ENCODE measurements at regions not wholly inside any gene's neighbourhood (a gene's known extent, or its start where the extent isn't known, plus 50 kb on each side); places are given as distances from the start of the nearest gene placed in this dataset.
"Not testable (repeated sequence)": the region's sequence is repeated elsewhere in the genome, so short reads cannot be mapped to it uniquely, and the experiment has no call there.

DNA sequence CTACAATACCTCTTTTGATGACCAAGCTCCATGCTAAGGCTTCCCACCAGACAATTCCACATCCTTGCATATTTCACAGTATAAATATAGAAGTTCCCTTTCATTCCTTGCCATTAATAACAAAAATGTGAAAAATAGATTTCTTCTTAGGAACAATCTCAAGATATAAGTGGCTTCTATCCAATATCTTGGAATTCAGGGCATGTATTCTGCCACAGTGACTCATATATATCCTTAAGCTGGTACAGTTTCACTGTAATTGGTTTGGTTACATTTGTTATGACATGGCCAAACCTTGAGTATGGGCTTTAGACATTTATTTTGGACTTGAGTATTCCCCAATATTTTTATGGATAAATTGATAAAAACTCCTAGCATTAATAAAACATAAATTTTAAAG, 181.7 kb upstream of the DDX53 start:
- no peak for DNase-seq

- no peak for DNase-seq
These were observed 144.1 kb upstream of the DDX53 start for GRCh38 chrX:22855693-22856092.

GRCh38 chrX:22859642-22860041, 140.1 kb upstream of the DDX53 start:
- DNase-seq: no peak

DNA sequence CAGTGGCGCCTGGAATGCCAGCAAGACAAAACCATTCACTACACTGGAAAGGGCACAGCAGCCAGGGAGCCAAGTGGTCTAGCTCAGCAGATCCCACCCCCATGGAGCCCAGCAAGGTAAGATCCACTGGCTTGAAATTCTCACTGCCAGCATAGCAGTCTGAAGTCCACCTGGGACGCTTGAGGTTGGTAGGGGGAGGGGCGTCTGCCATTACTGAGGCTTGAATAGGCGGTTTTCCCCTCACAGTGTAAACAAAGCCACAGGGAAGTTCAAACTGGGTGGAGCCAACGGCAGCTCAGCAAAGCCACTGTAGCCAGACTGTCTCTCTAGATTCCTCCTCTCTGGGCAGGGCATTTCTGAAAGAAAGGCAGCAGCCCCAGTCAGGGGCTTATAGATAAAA, 133.0 kb upstream of the DDX53 start:
- DNase-seq: not testable (repeated sequence)

GRCh38 chrX:22882543-22882942, 117.2 kb upstream of the DDX53 start:
- no peak for DNase-seq

- DNase-seq: no peak
These were observed 109.9 kb upstream of the DDX53 start for GRCh38 chrX:22889819-22890218.

DNA sequence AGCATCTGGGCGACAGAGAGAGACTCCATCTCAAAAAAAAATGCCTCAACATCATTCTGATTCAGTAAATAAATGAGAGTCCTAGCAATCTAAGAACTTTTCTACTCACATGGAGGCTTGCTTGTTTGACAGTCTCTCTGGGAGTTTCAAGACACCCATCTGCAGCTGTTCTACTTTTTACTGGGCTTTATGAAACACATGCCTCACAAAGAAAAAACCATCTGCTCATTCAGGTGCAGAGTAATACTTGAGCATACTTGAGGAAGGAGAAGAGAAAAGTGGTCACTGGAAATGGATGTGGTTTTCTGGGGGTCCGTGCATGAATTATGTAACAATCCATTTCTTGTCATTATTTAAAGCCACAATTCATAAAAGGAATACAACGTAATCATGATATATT, 87.1 kb upstream of the DDX53 start:
- DNase-seq: no peak

DNA sequence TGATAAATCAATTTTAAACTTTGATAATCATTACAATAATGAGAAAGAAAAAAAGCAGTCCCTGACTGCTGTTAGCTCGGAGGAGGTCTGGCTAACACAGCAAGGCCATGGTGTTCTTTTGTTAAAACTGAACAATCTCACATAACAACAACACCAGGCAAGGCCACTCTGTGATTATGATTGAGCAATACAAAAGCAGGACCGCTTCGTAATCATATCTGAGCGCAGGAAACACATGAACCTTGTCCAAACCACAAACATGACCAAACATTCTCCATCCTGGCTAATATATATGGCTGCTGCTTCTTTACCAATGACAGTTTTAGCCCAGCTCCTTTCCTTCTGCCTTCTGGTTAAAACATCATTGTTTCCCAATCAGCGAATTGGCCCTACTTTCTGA, 76.8 kb upstream of the DDX53 start:
- no peak for DNase-seq

- DNase-seq: no peak
These were observed 65.1 kb upstream of the DDX53 start for GRCh38 chrX:22934640-22935039.

DNA sequence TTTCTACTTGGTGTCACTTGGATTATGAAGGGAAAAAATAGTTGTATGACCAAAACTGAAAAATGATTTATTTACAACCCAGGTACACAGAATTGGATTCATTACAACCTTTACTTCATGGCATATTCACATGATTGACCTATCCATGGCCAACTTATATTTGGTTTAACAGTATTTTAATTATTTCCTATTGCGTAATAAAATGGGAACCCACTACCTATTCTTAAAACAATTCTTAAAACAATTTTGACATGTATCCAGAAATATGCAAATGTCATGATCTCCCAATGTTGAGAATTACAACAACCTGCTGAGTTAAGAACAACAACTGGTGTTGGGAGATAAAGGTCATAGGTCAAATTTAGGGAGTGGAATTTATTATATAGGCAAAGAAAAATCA, 54.8 kb upstream of the DDX53 start:
- no peak for DNase-seq

Measured in NCI-H345 (cell line).